ENCODE measurements at regions not wholly inside any gene's neighbourhood (a gene's known extent, or its start where the extent isn't known, plus 50 kb on each side); places are given as distances from the start of the nearest gene placed in this dataset.

- TF ChIP-seq CTCF (IDR thresholded peaks at IDR 0.05; ENCODE audit: insufficient read depth, low read depth, low read length, missing control alignments), result no peak
These were observed 289.8 kb downstream of the FRK start for GRCh38 chr6:115770851-115771250.

GRCh38 chr6:115768500-115768899, 292.2 kb downstream of the FRK start:
- no peak for TF ChIP-seq CTCF (IDR thresholded peaks at IDR 0.05; ENCODE audit: insufficient read depth, low read depth, low read length, missing control alignments)
- no peak overlapping the region for H3K4me3 ChIP-seq (ENCODE audit: low read length)

More at GRCh38 chr6:115770851-115771250, 289.8 kb downstream of the FRK start:
- DNase-seq (ENCODE audit: low read depth), result no peak
- no peak overlapping the region for H3K4me3 ChIP-seq (ENCODE audit: low read length)

GRCh38 chr6:115767931-115768330, 292.8 kb downstream of the FRK start:
- peak; percentile 2 for DNase-seq (ENCODE audit: low read depth)
- TF ChIP-seq CTCF (IDR thresholded peaks at IDR 0.05; ENCODE audit: insufficient read depth, low read depth, low read length, missing control alignments), result no peak
- no peak overlapping the region for H3K4me3 ChIP-seq (ENCODE audit: low read length)

More at GRCh38 chr6:115768500-115768899, 292.2 kb downstream of the FRK start:
- no peak for DNase-seq (ENCODE audit: low read depth)

GRCh38 chr6:115766745-115767462, 293.8 kb downstream of the FRK start:
- no peak for TF ChIP-seq CTCF (IDR thresholded peaks at IDR 0.05; ENCODE audit: insufficient read depth, low read depth, low read length, missing control alignments)
- no peak for DNase-seq (ENCODE audit: low read depth)
- H3K4me3 ChIP-seq (ENCODE audit: low read length), result no peak overlapping the region

GRCh38 chr6:115765966-115766365, 294.7 kb downstream of the FRK start:
- no peak overlapping the region for H3K4me3 ChIP-seq (ENCODE audit: low read length)
- no peak for DNase-seq (ENCODE audit: low read depth)
- TF ChIP-seq CTCF (IDR thresholded peaks at IDR 0.05; ENCODE audit: insufficient read depth, low read depth, low read length, missing control alignments), result no peak

- TF ChIP-seq CTCF (IDR thresholded peaks at IDR 0.05; ENCODE audit: insufficient read depth, low read depth, low read length, missing control alignments), result no peak
- DNase-seq (ENCODE audit: low read depth), result no peak
- no peak overlapping the region for H3K4me3 ChIP-seq (ENCODE audit: low read length)
These were observed 301.6 kb downstream of the FRK start for GRCh38 chr6:115759051-115759450.

GRCh38 chr6:115753446-115753845, 307.2 kb downstream of the FRK start:
- peak; percentile 24 for DNase-seq (ENCODE audit: low read depth)
- TF ChIP-seq CTCF (IDR thresholded peaks at IDR 0.05; ENCODE audit: insufficient read depth, low read depth, low read length, missing control alignments), result no peak
- no peak overlapping the region for H3K4me3 ChIP-seq (ENCODE audit: low read length)
